Kidney epithelial cell (primary cell): ENCODE measurements at regions not wholly inside any gene's neighbourhood (a gene's known extent, or its start where the extent isn't known, plus 50 kb on each side); places are given as distances from the start of the nearest gene placed in this dataset.

Source experiments
- DNase-seq: peaks from one replicate; pipeline ENCODE4 v3.0.0-alpha.2; 2010; ENCODE audit warnings: low read depth
- H3K27me3 ChIP-seq: 2 replicates; pipeline ENCODE4 v1.6.0; 2011; ENCODE audit warnings: low read length; ENCODE audit not compliant: control insufficient read depth, insufficient read depth
- H3K36me3 ChIP-seq: 2 replicates; pipeline ENCODE4 v1.5.1; 2011; ENCODE audit warnings: low read length; ENCODE audit not compliant: control insufficient read depth, insufficient read depth
- H3K4me3 ChIP-seq: 2 replicates; pipeline ENCODE4 v1.5.1; 2011; ENCODE audit warnings: low read depth, mild to moderate bottlenecking, control low read depth, low read length
- TF ChIP-seq, protein P1 (sequence below): IDR thresholded peaks from 2 replicates; pipeline ENCODE4 v1.5.1; 2011; ENCODE audit warnings: mild to moderate bottlenecking, moderate library complexity, low read length, control low read depth, inconsistent platforms; ENCODE audit not compliant: insufficient read depth, poor library complexity, severe bottlenecking

DNA sequence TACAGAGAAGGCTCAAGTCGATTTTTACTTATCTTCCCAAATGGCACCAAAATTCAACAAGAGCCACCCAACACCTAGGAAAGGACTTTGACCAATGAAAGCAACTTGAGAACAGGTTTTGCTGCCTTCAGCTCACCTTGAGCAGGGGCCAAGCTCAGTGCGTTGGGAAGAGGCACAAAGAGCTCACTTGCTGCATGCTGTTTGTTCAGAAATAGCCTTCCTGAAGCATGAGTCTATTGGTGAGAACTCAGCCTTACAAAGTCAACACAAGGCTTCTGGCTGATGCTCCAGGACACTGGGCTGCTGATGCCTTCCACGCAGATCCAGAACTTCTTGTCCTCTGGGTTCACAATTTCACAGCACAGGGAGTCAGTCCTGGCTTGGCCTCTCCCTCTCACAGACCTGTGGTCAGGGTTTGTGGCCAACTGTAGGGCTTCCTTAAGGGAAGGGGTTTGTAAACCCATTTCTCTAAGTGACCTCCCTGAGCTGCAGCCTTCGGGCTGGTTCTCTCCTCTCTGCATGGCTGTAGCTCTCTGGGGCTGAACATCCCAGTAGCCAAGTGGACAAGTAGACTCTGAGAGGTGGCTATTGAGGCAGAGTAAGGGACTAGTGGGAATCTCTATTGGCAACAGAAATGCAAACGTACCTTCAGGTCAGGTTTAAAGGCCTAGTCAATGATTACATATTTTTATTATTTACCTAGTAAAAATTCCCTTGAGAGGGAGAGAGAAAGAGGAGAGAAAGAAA lies 124.7 kb upstream of the GATA6 start:
- no peak overlapping the region for H3K4me3 ChIP-seq
- no peaks in the 10 kb centered on the region for H3K36me3 ChIP-seq
- TF ChIP-seq, protein P1, sequence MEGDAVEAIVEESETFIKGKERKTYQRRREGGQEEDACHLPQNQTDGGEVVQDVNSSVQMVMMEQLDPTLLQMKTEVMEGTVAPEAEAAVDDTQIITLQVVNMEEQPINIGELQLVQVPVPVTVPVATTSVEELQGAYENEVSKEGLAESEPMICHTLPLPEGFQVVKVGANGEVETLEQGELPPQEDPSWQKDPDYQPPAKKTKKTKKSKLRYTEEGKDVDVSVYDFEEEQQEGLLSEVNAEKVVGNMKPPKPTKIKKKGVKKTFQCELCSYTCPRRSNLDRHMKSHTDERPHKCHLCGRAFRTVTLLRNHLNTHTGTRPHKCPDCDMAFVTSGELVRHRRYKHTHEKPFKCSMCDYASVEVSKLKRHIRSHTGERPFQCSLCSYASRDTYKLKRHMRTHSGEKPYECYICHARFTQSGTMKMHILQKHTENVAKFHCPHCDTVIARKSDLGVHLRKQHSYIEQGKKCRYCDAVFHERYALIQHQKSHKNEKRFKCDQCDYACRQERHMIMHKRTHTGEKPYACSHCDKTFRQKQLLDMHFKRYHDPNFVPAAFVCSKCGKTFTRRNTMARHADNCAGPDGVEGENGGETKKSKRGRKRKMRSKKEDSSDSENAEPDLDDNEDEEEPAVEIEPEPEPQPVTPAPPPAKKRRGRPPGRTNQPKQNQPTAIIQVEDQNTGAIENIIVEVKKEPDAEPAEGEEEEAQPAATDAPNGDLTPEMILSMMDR = no peak
- no peak for DNase-seq
- H3K27me3 ChIP-seq = no peaks in the 10 kb centered on the region

DNA sequence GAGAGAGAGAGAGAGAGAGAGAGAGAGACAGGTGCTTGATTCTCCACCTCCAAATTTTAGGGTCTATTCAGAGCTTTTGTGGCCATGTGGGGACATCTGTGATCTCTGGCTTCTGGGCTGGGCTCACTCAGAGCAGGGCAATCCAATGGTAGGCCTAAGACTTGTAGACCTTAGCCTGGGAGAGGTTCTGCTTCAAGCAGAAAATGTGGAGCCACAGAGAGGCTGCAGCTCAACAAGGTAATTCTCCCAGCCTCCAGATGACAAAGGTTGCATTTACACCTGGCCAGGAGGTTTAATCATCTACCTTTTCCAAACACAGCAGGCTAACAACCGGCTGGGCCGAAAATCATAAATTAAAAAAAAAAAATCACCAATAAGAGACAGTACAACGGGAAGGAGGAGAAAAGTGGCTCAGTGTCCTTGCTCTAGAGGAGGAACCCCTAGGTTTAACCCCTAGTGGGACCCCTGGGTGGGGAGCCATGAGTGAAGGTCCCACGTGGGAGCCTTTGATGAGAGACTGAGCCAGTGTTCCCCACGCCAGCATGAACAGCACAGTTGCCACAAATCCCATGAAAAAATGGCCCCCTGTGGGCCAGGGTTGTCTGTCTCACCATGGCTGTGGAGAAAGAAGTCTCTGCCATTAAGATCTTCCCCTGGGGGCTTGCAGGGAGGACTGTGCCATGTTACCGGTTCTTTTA lies 124.0 kb upstream of the GATA6 start:
- TF ChIP-seq, protein P1 = no peak
- H3K27me3 ChIP-seq = no peaks in the 10 kb centered on the region

DNA sequence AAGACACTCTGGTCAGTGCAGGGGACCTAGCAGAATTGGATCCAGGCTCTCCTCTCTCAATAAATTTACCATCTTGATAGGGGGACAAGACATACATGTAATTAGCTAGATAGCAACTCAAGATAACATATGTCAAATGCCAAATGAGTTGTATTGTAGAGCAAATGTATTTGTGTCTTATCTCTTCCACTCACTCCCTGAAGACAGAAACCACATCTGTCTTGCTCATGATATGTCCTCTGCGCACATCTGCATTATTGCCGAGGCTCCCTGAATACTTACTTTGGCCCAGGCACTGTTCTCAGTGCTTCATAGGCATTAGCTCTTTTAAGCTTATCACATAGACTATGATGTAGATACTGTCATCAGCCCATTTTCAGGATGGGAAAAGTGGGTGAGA lies 122.9 kb upstream of the GATA6 start:
- DNase-seq = no peak
- no peaks in the 10 kb centered on the region for H3K36me3 ChIP-seq
- TF ChIP-seq, protein P1 = no peak
- H3K27me3 ChIP-seq = no peaks in the 10 kb centered on the region
- no peak overlapping the region for H3K4me3 ChIP-seq

More for the DNA sequence above, 124.0 kb upstream of the GATA6 start:
- no peaks in the 10 kb centered on the region for H3K36me3 ChIP-seq
- H3K4me3 ChIP-seq = no peak overlapping the region
- DNase-seq = no peak

DNA sequence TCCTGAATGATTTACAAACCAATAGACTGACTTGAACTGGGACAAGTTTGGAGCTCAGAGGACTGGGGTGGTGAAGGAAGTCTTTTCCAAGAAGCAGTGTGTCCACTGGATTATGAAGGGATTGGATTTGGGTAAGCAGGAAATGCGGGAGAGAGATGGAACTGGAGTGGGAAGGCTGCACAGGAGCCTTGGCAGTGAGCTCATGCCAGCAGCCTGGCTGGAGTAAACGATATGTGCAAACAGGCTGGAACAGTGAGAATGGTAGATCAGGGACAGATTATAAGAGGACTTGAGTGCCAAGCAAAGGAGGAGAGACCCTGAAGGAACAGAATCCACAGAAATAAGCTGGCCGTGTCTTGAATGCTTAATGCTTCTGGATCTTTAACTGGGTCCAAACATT lies 121.9 kb upstream of the GATA6 start:
- no peak for DNase-seq
- no peak overlapping the region for H3K4me3 ChIP-seq
- no peaks in the 10 kb centered on the region for H3K27me3 ChIP-seq
- TF ChIP-seq, protein P1 = no peak
- no peaks in the 10 kb centered on the region for H3K36me3 ChIP-seq

DNA sequence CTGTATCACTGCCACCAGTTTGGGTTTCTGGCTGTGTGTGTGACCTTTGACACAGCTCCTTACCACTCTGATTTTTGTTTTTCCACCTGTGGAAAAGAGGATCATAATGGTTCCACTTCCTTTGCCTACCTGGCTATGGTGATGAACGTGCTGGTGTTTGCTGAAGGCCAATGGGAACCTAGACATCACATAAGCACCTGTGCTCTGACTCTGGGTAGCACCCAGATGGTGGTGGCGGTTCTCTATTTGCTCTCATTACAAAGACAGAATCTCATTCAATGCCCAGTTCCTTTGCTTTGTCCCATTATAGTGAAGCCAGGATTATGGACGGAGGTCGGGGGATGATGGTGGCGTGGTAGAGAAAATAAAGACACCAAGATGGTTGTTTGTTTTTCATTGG lies 121.2 kb upstream of the GATA6 start:
- no peak overlapping the region for H3K4me3 ChIP-seq
- H3K27me3 ChIP-seq = no peaks in the 10 kb centered on the region
- H3K36me3 ChIP-seq = no peaks in the 10 kb centered on the region
- TF ChIP-seq, protein P1 = no peak
- DNase-seq = no peak
